Lung (tissue), 11 donors: ENCODE measurements at regions not wholly inside any gene's neighbourhood (a gene's known extent, or its start where the extent isn't known, plus 50 kb on each side); places are given as distances from the start of the nearest gene placed in this dataset.

Source experiments
- ATAC-seq: fragments of 200-7000 bp; cut with Tn5 transposase; one replicate; pipeline ENCODE4 v1.9.1; 2020; ENCODE audit warnings: moderate number of reproducible peaks; ENCODE audit not compliant: insufficient read depth, low FRiP score
- DNase-seq, 3 donors: peaks; one replicate each; pipeline ENCODE4 v3.0.0-alpha.2; 2013 to 2017
- H3K27ac ChIP-seq, 2 donors: one replicate each; pipeline ENCODE4 v1.5.1; 2013; ENCODE audit warnings: mild to moderate bottlenecking in 2 of 2, moderate library complexity in 2 of 2, control low read depth in 1 of 2, inconsistent platforms in 1 of 2, low read depth in 1 of 2, low read length in 1 of 2
- H3K27me3 ChIP-seq, 3 donors: one replicate each; pipeline ENCODE4 v1.5.1; 2013; ENCODE audit warnings: low read length in 2 of 3; ENCODE audit not compliant: control insufficient read depth in 3 of 3, insufficient read depth in 3 of 3
- H3K36me3 ChIP-seq, 4 donors: one replicate each; pipeline ENCODE4 v1.5.1; 2013; ENCODE audit warnings: low read length in 4 of 4, mild to moderate bottlenecking in 1 of 4, moderate library complexity in 1 of 4; ENCODE audit not compliant: control insufficient read depth in 4 of 4, insufficient read depth in 4 of 4
- H3K4me1 ChIP-seq, 5 donors: one replicate each; pipeline ENCODE4 v1.5.1; 2013; ENCODE audit warnings: low read length in 5 of 5, mild to moderate bottlenecking in 2 of 5, moderate library complexity in 1 of 5; ENCODE audit not compliant: control insufficient read depth in 5 of 5, insufficient read depth in 5 of 5
- H3K4me3 ChIP-seq: one replicate; pipeline ENCODE4 v1.5.1; 2013; ENCODE audit warnings: mild to moderate bottlenecking, control low read depth, moderate library complexity
- H3K9ac ChIP-seq, 2 donors: one replicate each; pipeline ENCODE4 v1.5.1; 2013; ENCODE audit warnings: low read length in 2 of 2, control low read depth in 1 of 2; ENCODE audit not compliant: insufficient read depth in 1 of 2
- H3K9me3 ChIP-seq, 4 donors: one replicate each; pipeline ENCODE4 v1.5.1; 2013; ENCODE audit warnings: low read length in 3 of 4, mild to moderate bottlenecking in 1 of 4, moderate library complexity in 1 of 4; ENCODE audit not compliant: control insufficient read depth in 4 of 4, insufficient read depth in 3 of 4
- CTCF ChIP-seq: IDR thresholded peaks from 2 replicates; pipeline ENCODE4 v1.5.1; 2012; ENCODE audit warnings: mild to moderate bottlenecking; ENCODE audit errors: control extremely low read depth, extremely low read depth
- WGBS, 2 donors: extraction: QIAGEN DNeasy Blood & Tissue Kit; methylation state at CpG; one replicate each; pipeline ENCODE4 v1.1.7; 2013; 5-methylcytosine and 5-hydroxymethylcytosine counted together
- donor health status: control.
- donor health status: control.
- donor health status: Bipolar disorder and iron deficiency.
- donor health status: healthy.
- donor health status: DM: yes; HTN: yes; CAD: no.

- ATAC-seq, result no peak
- no peak overlapping the region for H3K9ac ChIP-seq
- no peak for TF ChIP-seq CTCF
These were observed 195.2 kb downstream of the TSHZ3 start for GRCh38 chr19:31154021-31154420.

GRCh38 chr19:31152906-31153305 is 196.3 kb downstream of the TSHZ3 start:
- H3K36me3 ChIP-seq, result no peaks in the 10 kb centered on the region
- H3K27me3 ChIP-seq, result no peaks in the 10 kb centered on the region
- ATAC-seq, result no peak
- no peaks in the 10 kb centered on the region for H3K9me3 ChIP-seq
- peaks cover 0 to 7% (median 0%) of the 10 kb centered on the region in 5 donors for H3K4me1 ChIP-seq
- TF ChIP-seq CTCF, result no peak
- 92 to 94% methylated on average over 3 of the region's 3 CpGs for WGBS, 2 donors
- DNase-seq, result no peak
- H3K9ac ChIP-seq, result no peak overlapping the region
- H3K4me3 ChIP-seq, result no peak overlapping the region
- no peak overlapping the region for H3K27ac ChIP-seq

More at GRCh38 chr19:31154021-31154420, 195.2 kb downstream of the TSHZ3 start:
- no peak for DNase-seq
- Histone ChIP-seq H3K27me3 (no peaks in the 10 kb centered on the region), H3K9me3 (no peaks in the 10 kb centered on the region), H3K4me1 (peaks cover 0 to 7% (median 0%) of the 10 kb centered on the region in 5 donors), H3K27ac (no peak overlapping the region), H3K4me3 (no peak overlapping the region), H3K36me3 (no peaks in the 10 kb centered on the region)
- WGBS, 2 donors, result 81 to 82% methylated on average over 1 of the region's 1 CpG

- DNase-seq, result peak; percentile 44 to 67 (median 55)
- TF ChIP-seq CTCF, result no peak
- Histone ChIP-seq H3K27me3 (no peaks in the 10 kb centered on the region), H3K4me1 (peaks cover 0 to 7% (median 0%) of the 10 kb centered on the region in 5 donors), H3K4me3 (no peak overlapping the region), H3K36me3 (no peaks in the 10 kb centered on the region), H3K9ac (no peak overlapping the region), H3K9me3 (no peaks in the 10 kb centered on the region), H3K27ac (no peak overlapping the region)
- ATAC-seq, result no peak
- 74 to 82% methylated on average over 23 of the region's 23 CpGs for WGBS, 2 donors
These were observed 199.7 kb downstream of the TSHZ3 start for GRCh38 chr19:31149441-31149941.

- ATAC-seq (no peak), DNase-seq (no peak)
- Histone ChIP-seq H3K9me3 (no peaks in the 10 kb centered on the region), H3K4me1 (peaks cover 0 to 7% (median 0%) of the 10 kb centered on the region in 5 donors), H3K36me3 (no peaks in the 10 kb centered on the region), H3K27ac (no peak overlapping the region), H3K9ac (no peak overlapping the region), H3K4me3 (no peak overlapping the region), H3K27me3 (no peaks in the 10 kb centered on the region)
- no peak for TF ChIP-seq CTCF
- 80 to 88% methylated on average over 4 of the region's 4 CpGs for WGBS, 2 donors
These were observed 200.6 kb downstream of the TSHZ3 start for GRCh38 chr19:31148671-31149070.
